ENCODE measurements at regions not wholly inside any gene's neighbourhood (a gene's known extent, or its start where the extent isn't known, plus 50 kb on each side); places are given as distances from the start of the nearest gene placed in this dataset.
"Not testable (repeated sequence)": the region's sequence is repeated elsewhere in the genome, so short reads cannot be mapped to it uniquely, and the experiment has no call there.

- no peak for TF ChIP-seq CTCF (IDR thresholded peaks at IDR 0.05)
- Histone ChIP-seq H3K27me3 (no peaks in the 10 kb centered on the region), H3K27ac (no peak overlapping the region), H3K36me3 (no peaks in the 10 kb centered on the region), H3K4me1 (no peaks in the 10 kb centered on the region), H3K4me3 (no peak overlapping the region), H3K9me3 (peaks cover 0 to 10% of the 10 kb centered on the region in 2 donors)
- DNase-seq (ENCODE audit: low spot score) = no peak
Measured at GRCh38 chr11:44388828-44389657, 79.1 kb upstream of the ALX4 start.

- no peak overlapping the region for H3K4me3 ChIP-seq
- no peak overlapping the region for H3K27ac ChIP-seq
- TF ChIP-seq CTCF (IDR thresholded peaks at IDR 0.05) = no peak
- H3K9me3 ChIP-seq = peaks cover 0 to 10% of the 10 kb centered on the region in 2 donors
- DNase-seq (ENCODE audit: low spot score) = no peak
- no peaks in the 10 kb centered on the region for H3K27me3 ChIP-seq
- H3K4me1 ChIP-seq = no peaks in the 10 kb centered on the region
- no peaks in the 10 kb centered on the region for H3K36me3 ChIP-seq
Measured at GRCh38 chr11:44389963-44390605, 80.1 kb upstream of the ALX4 start.

GRCh38 chr11:44391004-44391403 is 81.1 kb upstream of the ALX4 start:
- H3K4me3 ChIP-seq; DNase-seq (ENCODE audit: low spot score); H3K27me3 ChIP-seq; H3K4me1 ChIP-seq; H3K27ac ChIP-seq; H3K36me3 ChIP-seq: not testable (repeated sequence)
- peaks cover 0 to 10% of the 10 kb centered on the region in 2 donors for H3K9me3 ChIP-seq

- H3K27ac ChIP-seq; DNase-seq (ENCODE audit: low spot score); H3K36me3 ChIP-seq; H3K9me3 ChIP-seq; H3K4me1 ChIP-seq; H3K4me3 ChIP-seq; H3K27me3 ChIP-seq: not testable (repeated sequence)
Measured at GRCh38 chr11:44396746-44397145, 86.8 kb upstream of the ALX4 start.

GRCh38 chr11:44397586-44398178 is 87.7 kb upstream of the ALX4 start:
- Histone ChIP-seq H3K9me3 (no peaks in the 10 kb centered on the region), H3K36me3 (no peaks in the 10 kb centered on the region), H3K4me1 (no peaks in the 10 kb centered on the region), H3K27me3 (no peaks in the 10 kb centered on the region), H3K4me3 (no peak overlapping the region), H3K27ac (no peak overlapping the region)
- no peak for TF ChIP-seq CTCF (IDR thresholded peaks at IDR 0.05)
- no peak for DNase-seq (ENCODE audit: low spot score)

GRCh38 chr11:44398266-44399030 is 88.5 kb upstream of the ALX4 start:
- Histone ChIP-seq H3K27ac (no peak overlapping the region), H3K4me3 (no peak overlapping the region), H3K36me3 (no peaks in the 10 kb centered on the region), H3K4me1 (no peaks in the 10 kb centered on the region), H3K9me3 (no peaks in the 10 kb centered on the region), H3K27me3 (no peaks in the 10 kb centered on the region)
- DNase-seq (ENCODE audit: low spot score) = no peak
- no peak for TF ChIP-seq CTCF (IDR thresholded peaks at IDR 0.05)
